Panc1 (cell line): ENCODE measurements at regions not wholly inside any gene's neighbourhood (a gene's known extent, or its start where the extent isn't known, plus 50 kb on each side); places are given as distances from the start of the nearest gene placed in this dataset.

Experiments
- ATAC-seq: fragments of 200-7000 bp; cut with Tn5 transposase; 2 replicates; pipeline ENCODE4 v1.9.1; 2020; ENCODE audit warnings: mild to moderate bottlenecking, moderate library complexity
- BruUV-seq: library from RNA; stranded (reverse); fragments of 400-500 nt; replicated peaks from 2 replicates; lab custom pipeline; 2021; lab: Mats Ljungman, UMichigan
- CTCF ChIA-PET: fragments of 300-600 bp; sonication (Branson Sonifier 250); formaldehyde crosslinking; loops from one replicate; lab custom pipeline; 2022; ENCODE audit warnings: antibody characterized with exemption; lab: Charles Lee
- POLR2A ChIA-PET: fragments of 300-600 bp; sonication (Branson Sonifier 250); formaldehyde crosslinking; loops from one replicate; lab custom pipeline; 2022; ENCODE audit warnings: antibody characterized with exemption; lab: Charles Lee
- DNase-seq: peaks from one replicate; pipeline ENCODE4 v3.0.0-alpha.2; 2010; ENCODE audit warnings: low read depth, low spot score
- H3K27ac ChIP-seq: 2 replicates; pipeline ENCODE4 v1.5.1; 2011; ENCODE audit warnings: mild to moderate bottlenecking, low read length, inconsistent platforms
- H3K27me3 ChIP-seq: fragments of 200-500 bp; sonication (Bioruptor generic); 2 replicates; pipeline ENCODE4 v1.6.0; 2014; ENCODE audit warnings: low read length, inconsistent platforms; ENCODE audit not compliant: control insufficient read depth, insufficient read depth
- H3K36me3 ChIP-seq: fragments of 200-500 bp; sonication (Bioruptor generic); 2 replicates; pipeline ENCODE4 v1.5.1; 2014; ENCODE audit warnings: inconsistent platforms, mild to moderate bottlenecking, low read length, moderate library complexity; ENCODE audit not compliant: control insufficient read depth, insufficient read depth
- H3K4me1 ChIP-seq: 2 replicates; pipeline ENCODE4 v1.5.1; 2011; ENCODE audit warnings: inconsistent platforms, mild to moderate bottlenecking, low read length, moderate library complexity; ENCODE audit not compliant: control insufficient read depth, insufficient read depth
- H3K4me3 ChIP-seq, 2 experiments: 2 replicates each; pipeline ENCODE4 v1.5.1; 2011 to 2012; ENCODE audit warnings: low read depth in 2 of 2, low read length in 2 of 2, mild to moderate bottlenecking in 2 of 2, inconsistent platforms in 1 of 2, moderate library complexity in 1 of 2
- H3K9me3 ChIP-seq: fragments of 200-500 bp; sonication (Bioruptor generic); 2 replicates; pipeline ENCODE4 v1.5.1; 2014; ENCODE audit warnings: low read depth, mild to moderate bottlenecking, inconsistent platforms, low read length, moderate library complexity; ENCODE audit not compliant: control insufficient read depth, insufficient read depth
- POLR2AphosphoS5 ChIP-seq: IDR thresholded peaks from 2 replicates; pipeline ENCODE4 v1.6.1; 2012; ENCODE audit warnings: mild to moderate bottlenecking, low read depth, low read length, moderate library complexity
- SIN3A ChIP-seq: IDR thresholded peaks from 2 replicates; pipeline ENCODE4 v1.6.1; 2012; ENCODE audit warnings: low read depth, mild to moderate bottlenecking, low read length, moderate library complexity, borderline replicate concordance; ENCODE audit not compliant: insufficient read depth
- TCF7L2 ChIP-seq: IDR thresholded peaks from 2 replicates; pipeline ENCODE4 v1.6.1; 2011; ENCODE audit warnings: mild to moderate bottlenecking, low read depth, low read length, inconsistent platforms
- in situ Hi-C: cut with HindIII; loops from 2 replicates; pipeline ENCODE4 v1.10.0; 2016; ENCODE audit warnings: low sequenced_read_pairs, low pct_unique_long_range_greater_than_20kb
- intact Hi-C: fragments of 100-400 bp; cut with micrococcal nuclease; formaldehyde crosslinking; loops from one replicate; pipeline ENCODE4 v1.10.0; 2022; ENCODE audit not compliant: unreplicated experiment
- TF ChIP-seq, protein P1 (sequence below): fragments of 450-650 bp; IDR thresholded peaks from 2 replicates; pipeline ENCODE4 v1.5.1; 2017; ENCODE audit warnings: mild to moderate bottlenecking
- TF ChIP-seq, protein P2 (sequence below), 2 experiments: IDR thresholded peaks; 2 replicates each; pipeline ENCODE4 v1.6.1; 2011 to 2012; ENCODE audit warnings: low read depth in 2 of 2, control low read depth in 1 of 2, low read length in 1 of 2, mild to moderate bottlenecking in 1 of 2, moderate library complexity in 1 of 2; ENCODE audit not compliant: insufficient read depth in 1 of 2

DNA sequence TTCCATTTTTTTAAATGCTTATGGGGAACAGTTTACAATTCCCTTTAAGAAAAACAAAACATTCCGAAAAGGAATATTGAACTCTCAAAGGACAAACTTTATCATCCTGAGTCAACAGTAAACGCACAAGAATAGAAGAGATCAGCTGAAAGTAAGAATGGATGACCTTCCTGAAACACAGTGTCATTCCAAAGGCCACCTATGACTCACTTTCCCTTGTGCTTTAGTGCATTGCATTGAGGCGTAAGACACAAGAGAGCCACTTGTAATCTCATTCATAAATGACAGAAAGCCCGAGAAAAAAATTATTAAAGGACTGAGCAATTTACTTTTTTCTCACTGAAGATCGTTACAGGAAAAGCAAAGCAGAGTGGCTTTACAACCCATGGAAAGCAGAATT, 1062.4 kb upstream of the DIAPH2 start:
- intact Hi-C loops: no loop called here
- ATAC-seq (no peak), DNase-seq (no peak)
- Histone ChIP-seq H3K4me1 (no peaks in the 10 kb centered on the region), H3K27me3 (no peaks in the 10 kb centered on the region), H3K9me3 (no peaks in the 10 kb centered on the region), H3K27ac (no peak overlapping the region), H3K4me3 (no peak overlapping the region), H3K36me3 (no peaks in the 10 kb centered on the region)
- in situ Hi-C loops: no loop called here
- TF ChIP-seq POLR2AphosphoS5: no peak
- TF ChIP-seq TCF7L2: no peak
- TF ChIP-seq SIN3A: no peak
- TF ChIP-seq, protein P1, sequence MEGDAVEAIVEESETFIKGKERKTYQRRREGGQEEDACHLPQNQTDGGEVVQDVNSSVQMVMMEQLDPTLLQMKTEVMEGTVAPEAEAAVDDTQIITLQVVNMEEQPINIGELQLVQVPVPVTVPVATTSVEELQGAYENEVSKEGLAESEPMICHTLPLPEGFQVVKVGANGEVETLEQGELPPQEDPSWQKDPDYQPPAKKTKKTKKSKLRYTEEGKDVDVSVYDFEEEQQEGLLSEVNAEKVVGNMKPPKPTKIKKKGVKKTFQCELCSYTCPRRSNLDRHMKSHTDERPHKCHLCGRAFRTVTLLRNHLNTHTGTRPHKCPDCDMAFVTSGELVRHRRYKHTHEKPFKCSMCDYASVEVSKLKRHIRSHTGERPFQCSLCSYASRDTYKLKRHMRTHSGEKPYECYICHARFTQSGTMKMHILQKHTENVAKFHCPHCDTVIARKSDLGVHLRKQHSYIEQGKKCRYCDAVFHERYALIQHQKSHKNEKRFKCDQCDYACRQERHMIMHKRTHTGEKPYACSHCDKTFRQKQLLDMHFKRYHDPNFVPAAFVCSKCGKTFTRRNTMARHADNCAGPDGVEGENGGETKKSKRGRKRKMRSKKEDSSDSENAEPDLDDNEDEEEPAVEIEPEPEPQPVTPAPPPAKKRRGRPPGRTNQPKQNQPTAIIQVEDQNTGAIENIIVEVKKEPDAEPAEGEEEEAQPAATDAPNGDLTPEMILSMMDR: no peak
- TF ChIP-seq, protein P2, sequence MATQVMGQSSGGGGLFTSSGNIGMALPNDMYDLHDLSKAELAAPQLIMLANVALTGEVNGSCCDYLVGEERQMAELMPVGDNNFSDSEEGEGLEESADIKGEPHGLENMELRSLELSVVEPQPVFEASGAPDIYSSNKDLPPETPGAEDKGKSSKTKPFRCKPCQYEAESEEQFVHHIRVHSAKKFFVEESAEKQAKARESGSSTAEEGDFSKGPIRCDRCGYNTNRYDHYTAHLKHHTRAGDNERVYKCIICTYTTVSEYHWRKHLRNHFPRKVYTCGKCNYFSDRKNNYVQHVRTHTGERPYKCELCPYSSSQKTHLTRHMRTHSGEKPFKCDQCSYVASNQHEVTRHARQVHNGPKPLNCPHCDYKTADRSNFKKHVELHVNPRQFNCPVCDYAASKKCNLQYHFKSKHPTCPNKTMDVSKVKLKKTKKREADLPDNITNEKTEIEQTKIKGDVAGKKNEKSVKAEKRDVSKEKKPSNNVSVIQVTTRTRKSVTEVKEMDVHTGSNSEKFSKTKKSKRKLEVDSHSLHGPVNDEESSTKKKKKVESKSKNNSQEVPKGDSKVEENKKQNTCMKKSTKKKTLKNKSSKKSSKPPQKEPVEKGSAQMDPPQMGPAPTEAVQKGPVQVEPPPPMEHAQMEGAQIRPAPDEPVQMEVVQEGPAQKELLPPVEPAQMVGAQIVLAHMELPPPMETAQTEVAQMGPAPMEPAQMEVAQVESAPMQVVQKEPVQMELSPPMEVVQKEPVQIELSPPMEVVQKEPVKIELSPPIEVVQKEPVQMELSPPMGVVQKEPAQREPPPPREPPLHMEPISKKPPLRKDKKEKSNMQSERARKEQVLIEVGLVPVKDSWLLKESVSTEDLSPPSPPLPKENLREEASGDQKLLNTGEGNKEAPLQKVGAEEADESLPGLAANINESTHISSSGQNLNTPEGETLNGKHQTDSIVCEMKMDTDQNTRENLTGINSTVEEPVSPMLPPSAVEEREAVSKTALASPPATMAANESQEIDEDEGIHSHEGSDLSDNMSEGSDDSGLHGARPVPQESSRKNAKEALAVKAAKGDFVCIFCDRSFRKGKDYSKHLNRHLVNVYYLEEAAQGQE (IDR thresholded peaks at IDR 0.05; ENCODE audit: insufficient read depth in 1 of 2, low read depth in 2 of 2, low read length in 1 of 2): no peak
- CTCF ChIA-PET: no interaction called here
- no TSS peak for BruUV-seq
- POLR2A ChIA-PET: no interaction called here

DNA sequence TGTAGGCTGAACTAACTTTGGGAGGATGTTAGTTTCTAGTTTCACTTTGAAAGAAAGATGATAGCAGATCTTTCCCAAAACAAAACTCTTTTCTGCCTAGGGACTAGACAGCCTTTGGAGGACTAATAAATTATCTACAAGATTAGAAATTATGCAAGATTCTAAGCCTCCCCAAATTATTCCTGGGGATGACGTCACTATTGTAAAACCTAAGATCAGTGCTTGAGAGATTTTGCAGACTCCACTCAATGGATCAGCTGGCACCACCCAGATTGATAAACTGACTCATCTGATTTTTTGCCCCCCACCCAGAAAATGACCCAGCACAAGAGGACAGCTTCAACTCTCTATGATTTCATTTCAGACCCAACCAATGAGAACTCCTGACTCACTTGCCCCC, 1057.9 kb upstream of the DIAPH2 start:
- Histone ChIP-seq H3K9me3 (peaks cover 2% of the 10 kb centered on the region; the same call in 1 of the 2 replicates), H3K4me3 (no peak overlapping the region), H3K27me3 (no peaks in the 10 kb centered on the region), H3K27ac (no peak overlapping the region), H3K4me1 (no peaks in the 10 kb centered on the region), H3K36me3 (no peaks in the 10 kb centered on the region)
- in situ Hi-C loops (no loop called here), intact Hi-C loops (no loop called here)
- BruUV-seq: no TSS peak
- no peak for ATAC-seq
- TF ChIP-seq POLR2AphosphoS5: no peak
- no peak for TF ChIP-seq SIN3A
- TF ChIP-seq, protein P1: no peak
- TF ChIP-seq, protein P2 (IDR thresholded peaks at IDR 0.05; ENCODE audit: insufficient read depth in 1 of 2, low read depth in 2 of 2, low read length in 1 of 2): no peak
- no peak for TF ChIP-seq TCF7L2
- CTCF ChIA-PET: no interaction called here
- no peak for DNase-seq
- POLR2A ChIA-PET: no interaction called here
